OCI-LY1 (cell line): ENCODE measurements at regions not wholly inside any gene's neighbourhood (a gene's known extent, or its start where the extent isn't known, plus 50 kb on each side); places are given as distances from the start of the nearest gene placed in this dataset.

Experiments
- EZH2 ChIP-seq: fragments of 200-600 bp; sonication (generic), shearing (Covaris generic); IDR thresholded peaks from 2 replicates; pipeline ENCODE4 v1.8.0; 2017; ENCODE audit warnings: borderline replicate concordance, mixed run types, mild to moderate bottlenecking, antibody characterized with exemption, low read length, moderate library complexity, mixed read lengths
- TF ChIP-seq, protein P1 (sequence below): fragments of 200-600 bp; sonication (generic), shearing (Covaris generic); IDR thresholded peaks from 2 replicates; pipeline ENCODE4 v1.5.1; 2017; ENCODE audit warnings: mild to moderate bottlenecking, antibody characterized with exemption, low read length, moderate library complexity, mixed read lengths

DNA sequence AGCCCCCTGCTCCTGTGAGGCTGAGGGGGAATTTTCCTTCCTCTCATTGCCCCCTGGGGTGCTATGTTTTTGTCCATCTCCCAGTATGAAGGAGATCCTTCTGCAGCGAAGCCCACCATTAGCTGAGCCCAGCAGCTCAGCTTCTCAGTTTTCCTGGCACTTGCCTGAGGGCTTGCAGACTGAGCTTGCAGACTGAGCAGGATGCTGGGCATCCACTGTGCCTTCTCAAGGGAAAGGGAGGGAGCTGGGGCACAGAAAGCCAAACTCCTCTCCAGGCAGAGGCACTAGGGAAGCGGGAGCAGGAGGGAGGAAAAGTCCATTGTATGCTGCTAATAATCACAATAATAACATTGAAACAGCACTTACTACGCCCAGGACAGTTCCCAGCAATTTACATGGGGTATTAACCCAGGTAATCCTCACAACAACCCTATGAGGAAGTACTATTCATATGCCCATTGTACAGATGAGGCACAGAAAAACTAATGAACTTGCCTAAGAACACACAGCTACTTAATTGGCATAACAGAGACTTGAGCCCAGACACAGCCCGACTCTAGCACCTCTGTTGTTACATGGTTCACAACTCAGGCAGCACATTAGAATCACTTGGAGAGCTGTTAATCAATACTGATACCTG lies 86.9 kb upstream of the SSBP2 start:
- TF ChIP-seq, protein P1, sequence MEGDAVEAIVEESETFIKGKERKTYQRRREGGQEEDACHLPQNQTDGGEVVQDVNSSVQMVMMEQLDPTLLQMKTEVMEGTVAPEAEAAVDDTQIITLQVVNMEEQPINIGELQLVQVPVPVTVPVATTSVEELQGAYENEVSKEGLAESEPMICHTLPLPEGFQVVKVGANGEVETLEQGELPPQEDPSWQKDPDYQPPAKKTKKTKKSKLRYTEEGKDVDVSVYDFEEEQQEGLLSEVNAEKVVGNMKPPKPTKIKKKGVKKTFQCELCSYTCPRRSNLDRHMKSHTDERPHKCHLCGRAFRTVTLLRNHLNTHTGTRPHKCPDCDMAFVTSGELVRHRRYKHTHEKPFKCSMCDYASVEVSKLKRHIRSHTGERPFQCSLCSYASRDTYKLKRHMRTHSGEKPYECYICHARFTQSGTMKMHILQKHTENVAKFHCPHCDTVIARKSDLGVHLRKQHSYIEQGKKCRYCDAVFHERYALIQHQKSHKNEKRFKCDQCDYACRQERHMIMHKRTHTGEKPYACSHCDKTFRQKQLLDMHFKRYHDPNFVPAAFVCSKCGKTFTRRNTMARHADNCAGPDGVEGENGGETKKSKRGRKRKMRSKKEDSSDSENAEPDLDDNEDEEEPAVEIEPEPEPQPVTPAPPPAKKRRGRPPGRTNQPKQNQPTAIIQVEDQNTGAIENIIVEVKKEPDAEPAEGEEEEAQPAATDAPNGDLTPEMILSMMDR = no peak
- no peak for TF ChIP-seq EZH2
